Endothelial cell (in vitro differentiated cells): ENCODE measurements at regions not wholly inside any gene's neighbourhood (a gene's known extent, or its start where the extent isn't known, plus 50 kb on each side); places are given as distances from the start of the nearest gene placed in this dataset.

Source experiments
- DNase-seq: peaks from one replicate; pipeline ENCODE4 v3.0.0; 2021; ENCODE audit warnings: low spot score
- H3K27ac Mint-ChIP-seq: one replicate; pipeline ENCODE4 v1.8.0; 2021; ENCODE audit warnings: mixed read lengths, inconsistent platforms; ENCODE audit not compliant: unreplicated experiment
- H3K27me3 Mint-ChIP-seq: one replicate; pipeline ENCODE4 v1.8.0; 2021; ENCODE audit warnings: mild to moderate bottlenecking, moderate library complexity, mixed read lengths, inconsistent platforms; ENCODE audit not compliant: unreplicated experiment
- H3K36me3 Mint-ChIP-seq: one replicate; pipeline ENCODE4 v1.8.0; 2021; ENCODE audit warnings: mild to moderate bottlenecking, low read depth, mixed read lengths, inconsistent platforms; ENCODE audit not compliant: unreplicated experiment
- H3K4me1 Mint-ChIP-seq: one replicate; pipeline ENCODE4 v1.8.0; 2021; ENCODE audit warnings: mild to moderate bottlenecking, mixed read lengths, inconsistent platforms; ENCODE audit not compliant: unreplicated experiment
- H3K4me3 Mint-ChIP-seq: one replicate; pipeline ENCODE4 v1.8.0; 2021; ENCODE audit warnings: mild to moderate bottlenecking, mixed read lengths, inconsistent platforms; ENCODE audit not compliant: unreplicated experiment
- H3K9me3 Mint-ChIP-seq: one replicate; pipeline ENCODE4 v1.8.0; 2021; ENCODE audit warnings: mixed read lengths, inconsistent platforms; ENCODE audit not compliant: unreplicated experiment
- CTCF ChIP-seq: fragments of 200-600 bp; sonication (generic); IDR thresholded peaks from one replicate; pipeline ENCODE4 v1.5.0; 2021; ENCODE audit warnings: antibody characterized with exemption; ENCODE audit not compliant: unreplicated experiment

GRCh38 chr5:90022002-90022710 lies 387.4 kb downstream of the CETN3 start:
- no peak for DNase-seq
- H3K36me3 Mint-ChIP-seq, result no peaks in the 10 kb centered on the region
- no peak overlapping the region for H3K27ac Mint-ChIP-seq
- H3K27me3 Mint-ChIP-seq, result peaks cover 1% of the 10 kb centered on the region
- TF ChIP-seq CTCF, result no peak
- H3K4me1 Mint-ChIP-seq, result no peaks in the 10 kb centered on the region
- no peaks in the 10 kb centered on the region for H3K9me3 Mint-ChIP-seq
- no peak overlapping the region for H3K4me3 Mint-ChIP-seq

- no peak for TF ChIP-seq CTCF
- H3K27me3 Mint-ChIP-seq, result peaks cover 1% of the 10 kb centered on the region
- H3K27ac Mint-ChIP-seq, result no peak overlapping the region
- H3K36me3 Mint-ChIP-seq, result no peaks in the 10 kb centered on the region
- DNase-seq, result no peak
- H3K4me1 Mint-ChIP-seq, result peaks cover 5% of the 10 kb centered on the region
- H3K4me3 Mint-ChIP-seq, result no peak overlapping the region
- H3K9me3 Mint-ChIP-seq, result no peaks in the 10 kb centered on the region
These were observed 388.7 kb downstream of the CETN3 start for GRCh38 chr5:90020575-90021538.

GRCh38 chr5:90017239-90017638 lies 392.3 kb downstream of the CETN3 start:
- Mint-ChIP-seq H3K27me3 (peaks cover 1% of the 10 kb centered on the region), H3K9me3 (no peaks in the 10 kb centered on the region), H3K27ac (no peak overlapping the region), H3K4me3 (no peak overlapping the region), H3K4me1 (peaks cover 10% of the 10 kb centered on the region), H3K36me3 (no peaks in the 10 kb centered on the region)
- no peak for DNase-seq
- TF ChIP-seq CTCF, result no peak

- H3K9me3 Mint-ChIP-seq, result no peaks in the 10 kb centered on the region
- TF ChIP-seq CTCF, result no peak
- H3K4me3 Mint-ChIP-seq, result no peak overlapping the region
- peaks cover 10% of the 10 kb centered on the region for H3K4me1 Mint-ChIP-seq
- DNase-seq, result no peak
- H3K27ac Mint-ChIP-seq, result no peak overlapping the region
- H3K36me3 Mint-ChIP-seq, result no peaks in the 10 kb centered on the region
- peaks cover 1% of the 10 kb centered on the region for H3K27me3 Mint-ChIP-seq
These were observed 394.0 kb downstream of the CETN3 start for GRCh38 chr5:90015584-90016018.

GRCh38 chr5:90014420-90014819 lies 395.1 kb downstream of the CETN3 start:
- Mint-ChIP-seq H3K36me3 (no peaks in the 10 kb centered on the region), H3K27me3 (no peaks in the 10 kb centered on the region), H3K27ac (no peak overlapping the region), H3K9me3 (no peaks in the 10 kb centered on the region), H3K4me3 (no peak overlapping the region), H3K4me1 (peaks cover 10% of the 10 kb centered on the region)
- TF ChIP-seq CTCF, result no peak
- no peak for DNase-seq
